Esophagus muscularis mucosa (tissue), 4 donors: ENCODE measurements at regions not wholly inside any gene's neighbourhood (a gene's known extent, or its start where the extent isn't known, plus 50 kb on each side); places are given as distances from the start of the nearest gene placed in this dataset.

ENCODE experiments used
- DNase-seq: peaks from one replicate; pipeline ENCODE4 v3.0.0-alpha.2; 2017; ENCODE audit errors: extremely low spot score
- H3K27ac ChIP-seq, 4 donors: fragments of 200-600 bp; sonication (generic); replicated peaks in 1 of 4; 1 replicate in 3 of 4; 2 replicates in 1 of 4; pipeline ENCODE4 v1.5.1; 2016 to 2019; ENCODE audit warnings: mild to moderate bottlenecking in 1 of 4
- H3K27me3 ChIP-seq, 4 donors: fragments of 200-600 bp; sonication (generic); one replicate each; pipeline versions ENCODE4 v1.5.1 to v1.6.0; 2016 to 2019
- H3K36me3 ChIP-seq, 4 donors: fragments of 200-600 bp; sonication (generic); one replicate each; pipeline ENCODE4 v1.5.1; 2016 to 2019
- H3K4me1 ChIP-seq, 4 donors: fragments of 200-600 bp; sonication (generic); one replicate each; pipeline ENCODE4 v1.5.1; 2016 to 2019
- H3K4me3 ChIP-seq, 4 donors: fragments of 200-600 bp; sonication (generic); 1 replicate in 2 of 4; 2 replicates in 2 of 4; pipeline ENCODE4 v1.5.1; 2016 to 2019; ENCODE audit warnings: mild to moderate bottlenecking in 4 of 4, moderate library complexity in 1 of 4
- H3K9me3 ChIP-seq, 4 donors: fragments of 200-600 bp; sonication (generic); 1 replicate in 3 of 4; 2 replicates in 1 of 4; pipeline ENCODE4 v1.5.1; 2016 to 2019
- EP300 ChIP-seq: sonication (generic); formaldehyde crosslinking; IDR thresholded peaks from one replicate; pipeline ENCODE4 v1.6.1; 2017; ENCODE audit warnings: antibody characterized with exemption
- POLR2A ChIP-seq: fragments of 450-650 bp; IDR thresholded peaks from one replicate; pipeline ENCODE4 v1.6.1; 2017; ENCODE audit warnings: antibody characterized with exemption, moderate library complexity, mild to moderate bottlenecking, low read depth
- POLR2AphosphoS5 ChIP-seq, 2 donors: sonication (generic); formaldehyde crosslinking; IDR thresholded peaks; one replicate each; pipeline ENCODE4 v1.6.1; 2017; ENCODE audit warnings: antibody characterized with exemption in 2 of 2
- WGBS: methylation state at CpG from one replicate; pipeline ENCODE4 v1.1.5; 2018; 5-methylcytosine and 5-hydroxymethylcytosine counted together
- intact Hi-C: fragments of 100-400 bp; cut with DNase I; formaldehyde crosslinking; loops from one replicate; pipeline ENCODE4 v1.15.1; 2023
- TF ChIP-seq, protein P1 (sequence below), 3 experiments: fragments of 200-600 bp in 2 of 3; fragments of 450-650 bp in 1 of 3; sonication (generic) in 2 of 3; IDR thresholded peaks; one replicate each; pipeline ENCODE4 v1.5.1; 2017 to 2019; ENCODE audit warnings: antibody characterized with exemption in 3 of 3, mild to moderate bottlenecking in 2 of 3, moderate library complexity in 1 of 3

DNA sequence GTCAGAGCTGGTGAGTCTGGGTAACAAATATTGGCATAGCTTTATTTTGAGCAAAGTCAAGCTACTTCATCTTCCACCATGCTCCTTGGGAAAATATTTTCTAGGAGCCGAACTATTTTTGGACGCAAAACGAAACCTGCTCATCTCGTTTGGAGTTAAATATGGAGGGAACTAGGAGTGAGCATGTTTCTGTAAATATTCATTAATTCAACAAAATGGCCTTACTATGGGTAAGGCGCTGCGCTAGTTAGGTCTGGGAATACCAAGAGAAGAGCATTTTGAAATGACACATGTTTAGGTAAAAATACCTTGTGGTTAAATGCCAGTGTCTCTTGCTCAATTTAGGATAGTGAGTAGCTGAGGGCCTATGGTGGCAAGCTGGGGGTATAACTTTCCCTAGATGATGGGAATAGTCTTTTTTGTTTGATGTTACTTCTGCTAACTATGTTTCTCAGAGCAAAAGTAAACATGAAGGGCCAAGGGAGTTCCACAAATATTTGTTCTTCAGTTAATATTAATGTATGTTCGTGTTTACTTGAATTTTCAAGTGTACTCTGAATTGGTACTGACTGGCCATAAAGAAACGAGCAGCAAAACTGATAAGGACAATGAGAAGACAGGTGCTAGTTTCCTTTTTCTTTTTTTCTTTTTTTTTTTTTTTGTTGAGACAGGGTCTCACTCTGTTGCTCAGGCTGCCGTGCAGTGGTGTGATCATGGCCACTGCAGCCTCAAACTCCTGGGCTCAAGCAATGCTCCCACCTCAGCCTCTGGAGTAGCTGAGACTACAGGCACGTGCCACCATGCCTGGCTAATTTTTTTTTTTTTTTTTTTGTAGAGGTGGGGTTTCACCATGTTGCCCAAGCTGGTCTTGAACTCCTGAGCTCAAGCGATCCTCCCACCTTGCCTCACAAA, 77.7 kb downstream of the MAP1LC3B2 start:
- H3K36me3 ChIP-seq = no peaks in the 10 kb centered on the region
- TF ChIP-seq POLR2A (no peak), POLR2AphosphoS5 (IDR thresholded peaks at IDR 0.05) (no peak)
- TF ChIP-seq, protein P1, sequence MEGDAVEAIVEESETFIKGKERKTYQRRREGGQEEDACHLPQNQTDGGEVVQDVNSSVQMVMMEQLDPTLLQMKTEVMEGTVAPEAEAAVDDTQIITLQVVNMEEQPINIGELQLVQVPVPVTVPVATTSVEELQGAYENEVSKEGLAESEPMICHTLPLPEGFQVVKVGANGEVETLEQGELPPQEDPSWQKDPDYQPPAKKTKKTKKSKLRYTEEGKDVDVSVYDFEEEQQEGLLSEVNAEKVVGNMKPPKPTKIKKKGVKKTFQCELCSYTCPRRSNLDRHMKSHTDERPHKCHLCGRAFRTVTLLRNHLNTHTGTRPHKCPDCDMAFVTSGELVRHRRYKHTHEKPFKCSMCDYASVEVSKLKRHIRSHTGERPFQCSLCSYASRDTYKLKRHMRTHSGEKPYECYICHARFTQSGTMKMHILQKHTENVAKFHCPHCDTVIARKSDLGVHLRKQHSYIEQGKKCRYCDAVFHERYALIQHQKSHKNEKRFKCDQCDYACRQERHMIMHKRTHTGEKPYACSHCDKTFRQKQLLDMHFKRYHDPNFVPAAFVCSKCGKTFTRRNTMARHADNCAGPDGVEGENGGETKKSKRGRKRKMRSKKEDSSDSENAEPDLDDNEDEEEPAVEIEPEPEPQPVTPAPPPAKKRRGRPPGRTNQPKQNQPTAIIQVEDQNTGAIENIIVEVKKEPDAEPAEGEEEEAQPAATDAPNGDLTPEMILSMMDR (IDR thresholded peaks at IDR 0.05) = no peak
- no peak for DNase-seq
- H3K4me3 ChIP-seq = no peak overlapping the region
- WGBS = 85% methylated on average over 11 of the region's 11 CpGs
- no peaks in the 10 kb centered on the region for H3K9me3 ChIP-seq
- intact Hi-C loops = no loop called here
- no peaks in the 10 kb centered on the region for H3K4me1 ChIP-seq
- no peak overlapping the region for H3K27ac ChIP-seq
- H3K27me3 ChIP-seq = no peaks in the 10 kb centered on the region

DNA sequence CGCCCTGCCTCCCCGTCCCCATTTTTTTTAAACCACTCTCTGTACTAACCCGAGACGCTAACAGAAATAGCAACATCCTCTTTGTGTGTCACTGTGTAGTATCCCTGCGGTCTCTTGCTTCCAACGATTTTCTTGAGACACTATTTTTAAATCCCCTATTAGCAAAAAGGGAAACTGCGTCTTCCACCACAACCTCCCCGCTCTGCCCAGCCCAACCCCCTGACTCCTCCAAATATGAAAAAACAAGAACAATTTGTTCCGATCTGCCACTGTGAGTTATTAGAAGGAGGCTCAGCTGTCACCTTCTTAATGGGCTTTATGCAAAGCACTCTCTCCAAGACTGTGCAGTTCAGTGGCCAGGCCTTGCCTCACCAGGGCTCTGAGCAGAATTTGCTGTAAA, 76.3 kb downstream of the MAP1LC3B2 start:
- H3K27me3 ChIP-seq = no peaks in the 10 kb centered on the region
- no peaks in the 10 kb centered on the region for H3K9me3 ChIP-seq
- 70% methylated on average over 9 of the region's 9 CpGs for WGBS
- H3K27ac ChIP-seq = no peak overlapping the region
- no peaks in the 10 kb centered on the region for H3K36me3 ChIP-seq
- TF ChIP-seq EP300 (no peak), POLR2A (no peak), POLR2AphosphoS5 (IDR thresholded peaks at IDR 0.05) (no peak)
- TF ChIP-seq, protein P1 (IDR thresholded peaks at IDR 0.05) = no peak
- no peak overlapping the region for H3K4me3 ChIP-seq
- DNase-seq = no peak
- no peaks in the 10 kb centered on the region for H3K4me1 ChIP-seq
- intact Hi-C loops = no loop called here

DNA sequence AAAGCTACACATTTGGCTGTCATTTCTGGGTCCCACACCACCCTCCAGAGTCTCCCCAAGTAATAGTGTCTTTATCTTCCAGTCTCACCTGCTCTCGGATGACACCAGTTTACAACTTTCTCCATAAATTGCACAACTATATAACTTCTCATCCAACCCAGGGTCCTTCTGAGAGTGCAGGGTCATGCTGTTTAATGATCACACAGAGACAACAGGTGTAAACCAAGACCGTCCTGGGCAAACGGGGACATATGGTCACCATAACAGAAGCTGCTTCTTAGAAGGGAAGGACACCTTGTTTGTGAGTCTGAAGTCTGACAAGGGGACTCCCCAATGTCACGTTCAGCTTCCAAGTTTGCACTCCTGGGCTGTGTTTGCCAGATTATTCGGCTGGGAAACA, 74.3 kb downstream of the MAP1LC3B2 start:
- TF ChIP-seq, protein P1 (IDR thresholded peaks at IDR 0.05) = no peak
- no peak overlapping the region for H3K4me3 ChIP-seq
- intact Hi-C loops = no loop called here
- peaks cover 0 to 1% (median 0%) of the 10 kb centered on the region in 4 donors for H3K27me3 ChIP-seq
- H3K27ac ChIP-seq = no peak overlapping the region
- no peaks in the 10 kb centered on the region for H3K36me3 ChIP-seq
- DNase-seq = no peak
- 80% methylated on average over 3 of the region's 5 CpGs for WGBS
- no peaks in the 10 kb centered on the region for H3K9me3 ChIP-seq
- no peaks in the 10 kb centered on the region for H3K4me1 ChIP-seq

DNA sequence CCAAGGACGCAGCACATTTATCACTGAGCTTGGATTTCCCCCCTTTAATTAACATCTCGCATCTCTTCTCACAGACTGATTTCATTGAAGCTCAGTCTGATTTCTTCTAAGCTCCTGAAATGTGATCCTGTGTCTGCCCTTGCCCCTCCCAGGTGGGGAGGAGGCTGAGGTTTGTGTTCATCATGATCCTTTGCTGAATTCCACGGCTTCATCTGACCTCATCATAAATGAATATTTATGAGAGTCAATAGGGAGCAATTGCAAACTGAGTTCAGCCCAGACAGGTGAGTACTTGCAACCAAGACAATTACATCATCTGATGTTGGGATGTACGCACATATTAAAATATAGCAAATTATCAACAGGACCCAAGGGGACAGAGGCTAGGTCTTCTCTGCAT, 72.4 kb downstream of the MAP1LC3B2 start:
- no peaks in the 10 kb centered on the region for H3K9me3 ChIP-seq
- no peak overlapping the region for H3K27ac ChIP-seq
- intact Hi-C loops = no loop called here
- no peak for TF ChIP-seq EP300
- no peak for TF ChIP-seq POLR2AphosphoS5 (IDR thresholded peaks at IDR 0.05)
- TF ChIP-seq, protein P1 (IDR thresholded peaks at IDR 0.05) = no peak
- no peak for TF ChIP-seq POLR2A
- peaks cover 0 to 5% (median 0%) of the 10 kb centered on the region in 4 donors for H3K27me3 ChIP-seq
- no peak for DNase-seq
- H3K4me3 ChIP-seq = no peak overlapping the region
- no peaks in the 10 kb centered on the region for H3K4me1 ChIP-seq
- H3K36me3 ChIP-seq = no peaks in the 10 kb centered on the region
- whole genome bisulfite sequencing = 93% methylated on average over 4 of the region's 4 CpGs

DNA sequence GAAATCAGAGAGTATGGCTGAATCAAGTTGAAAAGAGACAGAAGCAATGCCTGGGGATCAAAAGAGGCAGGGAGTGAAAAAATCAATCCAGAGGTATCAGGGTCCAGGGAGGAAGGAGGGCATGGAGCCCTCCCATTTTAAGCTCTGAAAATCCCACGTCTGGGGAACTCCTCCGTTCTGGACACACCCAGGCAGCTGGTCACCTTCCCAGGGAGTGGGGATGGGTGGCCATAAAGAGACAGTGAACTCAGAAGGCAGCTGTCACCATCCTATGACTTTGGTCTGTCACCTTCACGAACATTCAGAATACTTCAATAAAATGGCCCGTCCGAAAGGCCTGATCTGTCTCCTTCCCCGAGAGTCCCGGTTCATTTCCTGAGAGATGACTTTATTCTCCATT, 71.6 kb downstream of the MAP1LC3B2 start:
- DNase-seq = no peak
- Histone ChIP-seq H3K27ac (no peak overlapping the region), H3K4me3 (no peak overlapping the region), H3K27me3 (peaks cover 0 to 5% (median 0%) of the 10 kb centered on the region in 4 donors), H3K4me1 (no peaks in the 10 kb centered on the region), H3K9me3 (no peaks in the 10 kb centered on the region), H3K36me3 (no peaks in the 10 kb centered on the region)
- intact Hi-C loops = no loop called here
- 82% methylated on average over 7 of the region's 7 CpGs for WGBS
- TF ChIP-seq POLR2A = no peak
- no peak for TF ChIP-seq EP300
- TF ChIP-seq, protein P1 (IDR thresholded peaks at IDR 0.05) = no peak
- no peak for TF ChIP-seq POLR2AphosphoS5 (IDR thresholded peaks at IDR 0.05)
